ENCODE measurements at regions not wholly inside any gene's neighbourhood (a gene's known extent, or its start where the extent isn't known, plus 50 kb on each side); places are given as distances from the start of the nearest gene placed in this dataset.

DNA sequence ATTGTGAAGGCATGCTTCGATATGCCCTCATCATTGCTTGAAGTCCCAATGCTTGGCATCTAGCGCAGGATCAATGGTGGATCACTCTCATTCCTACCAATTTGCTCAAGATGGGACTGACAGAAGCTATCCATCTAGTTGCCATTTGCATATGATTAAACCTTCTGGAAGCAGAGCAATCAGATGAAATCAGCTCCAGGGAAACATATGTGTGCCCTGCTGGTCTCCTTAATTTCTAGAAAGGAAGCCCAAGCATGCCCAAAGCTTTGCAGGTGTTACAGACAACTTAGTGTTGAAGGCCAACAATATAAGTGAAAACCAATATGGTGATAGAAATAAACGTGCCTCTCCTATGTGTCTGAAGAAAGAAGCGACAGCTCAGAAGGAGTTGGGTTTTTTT lies 350.0 kb upstream of the ERCC4 start:
- Histone ChIP-seq H3K36me3 (no peaks in the 10 kb centered on the region), H3K27me3 (no peaks in the 10 kb centered on the region), H3K27ac (replicated peaks in 1 of 4) (no peak overlapping the region), H3K9me3 (no peaks in the 10 kb centered on the region), H3K4me1 (peaks cover 0 to 9% (median 3%) of the 10 kb centered on the region in 4 donors), H3K4me3 (no peak overlapping the region)
- peak; percentile 24 for DNase-seq (ENCODE audit: extremely low spot score)
- TF ChIP-seq, protein P1, sequence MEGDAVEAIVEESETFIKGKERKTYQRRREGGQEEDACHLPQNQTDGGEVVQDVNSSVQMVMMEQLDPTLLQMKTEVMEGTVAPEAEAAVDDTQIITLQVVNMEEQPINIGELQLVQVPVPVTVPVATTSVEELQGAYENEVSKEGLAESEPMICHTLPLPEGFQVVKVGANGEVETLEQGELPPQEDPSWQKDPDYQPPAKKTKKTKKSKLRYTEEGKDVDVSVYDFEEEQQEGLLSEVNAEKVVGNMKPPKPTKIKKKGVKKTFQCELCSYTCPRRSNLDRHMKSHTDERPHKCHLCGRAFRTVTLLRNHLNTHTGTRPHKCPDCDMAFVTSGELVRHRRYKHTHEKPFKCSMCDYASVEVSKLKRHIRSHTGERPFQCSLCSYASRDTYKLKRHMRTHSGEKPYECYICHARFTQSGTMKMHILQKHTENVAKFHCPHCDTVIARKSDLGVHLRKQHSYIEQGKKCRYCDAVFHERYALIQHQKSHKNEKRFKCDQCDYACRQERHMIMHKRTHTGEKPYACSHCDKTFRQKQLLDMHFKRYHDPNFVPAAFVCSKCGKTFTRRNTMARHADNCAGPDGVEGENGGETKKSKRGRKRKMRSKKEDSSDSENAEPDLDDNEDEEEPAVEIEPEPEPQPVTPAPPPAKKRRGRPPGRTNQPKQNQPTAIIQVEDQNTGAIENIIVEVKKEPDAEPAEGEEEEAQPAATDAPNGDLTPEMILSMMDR (IDR thresholded peaks at IDR 0.05) = no peak
- no peak for TF ChIP-seq POLR2A (IDR thresholded peaks at IDR 0.05; ENCODE audit: low read depth)
- no peak for TF ChIP-seq POLR2AphosphoS5 (IDR thresholded peaks at IDR 0.05)
- TF ChIP-seq EP300 (IDR thresholded peaks at IDR 0.05) = no peak
- intact Hi-C loops (cut with DNase I) = no loop called here
- 83% methylated on average over 4 of the region's 4 CpGs for WGBS

DNA sequence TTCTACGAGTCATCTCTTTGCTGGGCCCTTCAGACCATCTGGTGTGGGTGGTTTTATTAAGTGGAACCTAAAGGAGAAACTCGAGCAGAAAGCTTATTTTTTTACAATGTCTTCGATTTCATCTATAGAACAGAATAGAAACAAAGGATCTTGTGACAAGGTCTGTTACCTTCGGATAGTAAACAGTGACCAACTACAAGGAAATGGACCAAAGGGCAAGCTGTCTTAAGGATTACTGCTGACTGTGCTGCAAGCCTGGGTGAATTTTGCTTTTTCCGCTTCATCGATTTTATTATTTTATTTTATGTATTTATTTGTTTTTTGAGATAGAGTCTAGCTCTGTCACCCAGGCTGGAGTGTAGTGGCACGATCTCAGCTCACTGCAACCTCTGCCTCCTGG lies 348.9 kb upstream of the ERCC4 start:
- intact Hi-C loops (cut with DNase I) = no loop called here
- no peaks in the 10 kb centered on the region for H3K27me3 ChIP-seq
- 80% methylated on average over 7 of the region's 7 CpGs for WGBS
- H3K4me1 ChIP-seq = peaks cover 0 to 9% (median 3%) of the 10 kb centered on the region in 4 donors
- H3K9me3 ChIP-seq = no peaks in the 10 kb centered on the region
- H3K27ac ChIP-seq (replicated peaks in 1 of 4) = no peak overlapping the region
- peak; percentile 19 for DNase-seq (ENCODE audit: extremely low spot score)
- H3K4me3 ChIP-seq = no peak overlapping the region
- no peaks in the 10 kb centered on the region for H3K36me3 ChIP-seq
- no peak for TF ChIP-seq POLR2AphosphoS5 (IDR thresholded peaks at IDR 0.05)
- TF ChIP-seq, protein P1 (IDR thresholded peaks at IDR 0.05) = no peak

DNA sequence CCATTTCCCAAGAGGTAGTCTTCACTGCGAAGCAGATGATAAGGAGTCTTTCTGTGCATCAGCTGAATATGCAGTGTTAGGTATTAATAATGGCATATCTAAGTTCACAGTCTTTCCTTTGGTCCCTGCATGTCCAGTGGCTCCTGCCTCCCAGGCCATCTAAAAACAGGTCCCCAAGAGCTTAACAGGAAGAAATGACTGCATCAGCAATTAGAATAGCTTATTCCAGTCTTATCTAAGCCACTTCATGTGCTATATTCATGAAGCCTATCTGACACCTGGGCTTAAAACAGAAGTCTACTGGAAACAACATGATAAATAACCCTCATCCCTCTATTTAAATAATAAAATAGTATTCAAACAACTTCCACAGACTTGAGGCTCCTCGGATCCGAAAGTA lies 346.1 kb upstream of the ERCC4 start:
- Histone ChIP-seq H3K4me1 (peaks cover 0 to 9% (median 3%) of the 10 kb centered on the region in 4 donors), H3K27me3 (no peaks in the 10 kb centered on the region), H3K27ac (replicated peaks in 1 of 4) (no peak overlapping the region), H3K9me3 (no peaks in the 10 kb centered on the region), H3K4me3 (no peak overlapping the region), H3K36me3 (no peaks in the 10 kb centered on the region)
- intact Hi-C loops (cut with DNase I) = no loop called here
- TF ChIP-seq POLR2AphosphoS5 (IDR thresholded peaks at IDR 0.05) (no peak), POLR2A (IDR thresholded peaks at IDR 0.05; ENCODE audit: low read depth) (no peak), EP300 (IDR thresholded peaks at IDR 0.05) (no peak)
- TF ChIP-seq, protein P1 (IDR thresholded peaks at IDR 0.05) = no peak
- WGBS = 74% methylated on average over 3 of the region's 3 CpGs
- no peak for DNase-seq (ENCODE audit: extremely low spot score)

DNA sequence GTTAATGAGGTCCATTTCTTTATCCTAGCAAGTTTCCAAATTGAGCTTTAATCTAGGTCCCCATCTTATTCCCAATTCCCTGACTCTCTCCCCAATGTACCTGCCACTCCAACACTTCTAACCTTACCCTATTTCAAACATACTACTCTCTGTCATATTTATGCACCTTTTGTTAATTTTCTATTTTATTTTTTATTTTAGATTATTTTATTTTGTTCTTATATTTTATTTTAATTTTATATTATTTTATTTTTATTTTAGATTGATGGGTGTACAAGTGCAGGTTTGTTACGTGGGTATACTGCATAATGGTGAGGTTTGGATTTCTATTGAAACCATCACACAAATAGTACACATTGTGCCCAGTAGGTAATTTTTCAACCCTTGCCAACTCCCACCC lies 333.9 kb upstream of the ERCC4 start:
- TF ChIP-seq POLR2A (IDR thresholded peaks at IDR 0.05; ENCODE audit: low read depth) (no peak), EP300 (IDR thresholded peaks at IDR 0.05) (no peak), POLR2AphosphoS5 (IDR thresholded peaks at IDR 0.05) (no peak)
- TF ChIP-seq, protein P1 (IDR thresholded peaks at IDR 0.05) = no peak
- WGBS = 86% methylated on average over 1 of the region's 1 CpG
- Histone ChIP-seq H3K4me1 (no peaks in the 10 kb centered on the region), H3K27ac (replicated peaks in 1 of 4) (no peak overlapping the region), H3K36me3 (no peaks in the 10 kb centered on the region), H3K9me3 (no peaks in the 10 kb centered on the region), H3K27me3 (no peaks in the 10 kb centered on the region), H3K4me3 (no peak overlapping the region)
- DNase-seq (ENCODE audit: extremely low spot score) = no peak
- intact Hi-C loops (cut with DNase I) = no loop called here

DNA sequence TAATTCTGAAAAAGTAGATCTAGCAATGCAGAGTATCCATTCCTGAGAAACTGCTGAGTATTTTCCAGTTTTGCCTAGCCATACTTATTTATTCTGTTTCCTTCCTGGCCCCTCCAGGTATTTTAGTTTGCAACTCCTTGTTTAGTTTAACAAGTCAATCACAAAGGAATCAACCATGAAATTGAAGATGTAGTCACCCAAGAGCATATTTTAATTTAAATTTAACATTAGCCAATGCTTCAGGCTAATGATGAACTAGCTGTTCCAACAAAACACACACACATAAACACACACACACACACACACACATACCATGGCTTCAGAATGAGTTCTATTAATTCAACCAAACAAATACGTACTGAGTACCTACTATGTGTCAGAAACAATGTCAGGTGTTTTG lies 332.8 kb upstream of the ERCC4 start:
- no peak for TF ChIP-seq POLR2A (IDR thresholded peaks at IDR 0.05; ENCODE audit: low read depth)
- TF ChIP-seq POLR2AphosphoS5 (IDR thresholded peaks at IDR 0.05) = no peak
- TF ChIP-seq, protein P1 (IDR thresholded peaks at IDR 0.05) = no peak
- no peak for TF ChIP-seq EP300 (IDR thresholded peaks at IDR 0.05)
- H3K4me3 ChIP-seq = no peak overlapping the region
- WGBS = 64% methylated on average over 1 of the region's 1 CpG
- H3K4me1 ChIP-seq = no peaks in the 10 kb centered on the region
- intact Hi-C loops (cut with DNase I) = no loop called here
- DNase-seq (ENCODE audit: extremely low spot score) = no peak
- H3K27me3 ChIP-seq = no peaks in the 10 kb centered on the region
- H3K27ac ChIP-seq (replicated peaks in 1 of 4) = no peak overlapping the region
- no peaks in the 10 kb centered on the region for H3K9me3 ChIP-seq
- H3K36me3 ChIP-seq = no peaks in the 10 kb centered on the region
